PC-9 (cell line): ENCODE measurements at regions not wholly inside any gene's neighbourhood (a gene's known extent, or its start where the extent isn't known, plus 50 kb on each side); places are given as distances from the start of the nearest gene placed in this dataset.
"Not testable (repeated sequence)": the region's sequence is repeated elsewhere in the genome, so short reads cannot be mapped to it uniquely, and the experiment has no call there.

Experiments used
- EZH2 ChIP-seq: fragments of 200-600 bp; sonication (generic); IDR thresholded peaks from 2 replicates; pipeline ENCODE4 v1.8.0; 2017; ENCODE audit warnings: antibody characterized with exemption, low read depth
- TF ChIP-seq, protein P1 (sequence below): fragments of 200-600 bp; sonication (generic); conservative IDR thresholded peaks from 2 replicates; pipeline ENCODE4 v1.6.1; 2017; ENCODE audit warnings: mixed run types, antibody characterized with exemption, mild to moderate bottlenecking, moderate library complexity

DNA sequence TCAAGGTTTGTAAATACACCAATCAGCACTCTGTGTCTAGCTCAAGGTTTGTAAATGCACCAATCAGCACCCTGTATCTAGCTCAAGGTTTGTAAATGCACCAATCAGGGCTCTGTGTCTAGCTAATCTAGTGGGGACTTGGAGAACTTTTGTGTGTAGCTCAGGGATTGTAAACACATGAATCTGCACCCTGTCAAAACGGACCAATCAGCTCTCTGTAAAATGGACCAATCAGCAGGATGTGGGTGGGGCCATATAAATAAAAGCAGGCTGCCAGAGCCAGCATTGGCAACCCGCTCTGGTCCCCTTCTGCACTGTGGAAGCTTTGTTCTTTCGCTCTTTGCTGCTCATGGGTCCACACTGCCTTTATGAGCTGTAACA lies 109.3 kb upstream of the RASGEF1B start:
- TF ChIP-seq, protein P1, sequence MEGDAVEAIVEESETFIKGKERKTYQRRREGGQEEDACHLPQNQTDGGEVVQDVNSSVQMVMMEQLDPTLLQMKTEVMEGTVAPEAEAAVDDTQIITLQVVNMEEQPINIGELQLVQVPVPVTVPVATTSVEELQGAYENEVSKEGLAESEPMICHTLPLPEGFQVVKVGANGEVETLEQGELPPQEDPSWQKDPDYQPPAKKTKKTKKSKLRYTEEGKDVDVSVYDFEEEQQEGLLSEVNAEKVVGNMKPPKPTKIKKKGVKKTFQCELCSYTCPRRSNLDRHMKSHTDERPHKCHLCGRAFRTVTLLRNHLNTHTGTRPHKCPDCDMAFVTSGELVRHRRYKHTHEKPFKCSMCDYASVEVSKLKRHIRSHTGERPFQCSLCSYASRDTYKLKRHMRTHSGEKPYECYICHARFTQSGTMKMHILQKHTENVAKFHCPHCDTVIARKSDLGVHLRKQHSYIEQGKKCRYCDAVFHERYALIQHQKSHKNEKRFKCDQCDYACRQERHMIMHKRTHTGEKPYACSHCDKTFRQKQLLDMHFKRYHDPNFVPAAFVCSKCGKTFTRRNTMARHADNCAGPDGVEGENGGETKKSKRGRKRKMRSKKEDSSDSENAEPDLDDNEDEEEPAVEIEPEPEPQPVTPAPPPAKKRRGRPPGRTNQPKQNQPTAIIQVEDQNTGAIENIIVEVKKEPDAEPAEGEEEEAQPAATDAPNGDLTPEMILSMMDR, result not testable (repeated sequence)
- TF ChIP-seq EZH2, result not testable (repeated sequence)
